Ascending aorta (tissue), 2 donors: ENCODE measurements at regions not wholly inside any gene's neighbourhood (a gene's known extent, or its start where the extent isn't known, plus 50 kb on each side); places are given as distances from the start of the nearest gene placed in this dataset.
"Not testable (repeated sequence)": the region's sequence is repeated elsewhere in the genome, so short reads cannot be mapped to it uniquely, and the experiment has no call there.

Source experiments
- DNase-seq, 2 donors: peaks; one replicate each; pipeline ENCODE4 v3.0.0-alpha.2; 2019; ENCODE audit warnings: low spot score in 2 of 2
- H3K27ac ChIP-seq, 2 donors: fragments of 200-600 bp; sonication (generic); one replicate each; pipeline ENCODE4 v1.5.1; 2016 to 2017; ENCODE audit warnings: mild to moderate bottlenecking in 1 of 2
- H3K27me3 ChIP-seq: fragments of 200-600 bp; sonication (generic); one replicate; pipeline ENCODE4 v1.5.1; 2017
- H3K36me3 ChIP-seq, 2 donors: fragments of 200-600 bp; sonication (generic); one replicate each; pipeline ENCODE4 v1.5.1; 2016
- H3K4me1 ChIP-seq, 2 donors: fragments of 200-600 bp; sonication (generic); one replicate each; pipeline ENCODE4 v1.5.1; 2016 to 2017; ENCODE audit warnings: mild to moderate bottlenecking in 1 of 2
- H3K4me3 ChIP-seq, 2 donors: fragments of 200-600 bp; sonication (generic); one replicate each; pipeline ENCODE4 v1.5.1; 2016 to 2017; ENCODE audit warnings: mild to moderate bottlenecking in 1 of 2
- H3K9me3 ChIP-seq, 2 donors: fragments of 200-600 bp; sonication (generic); one replicate each; pipeline ENCODE4 v1.5.1; 2016
- CTCF ChIP-seq, 3 experiments: fragments of 200-600 bp in 2 of 3; fragments of 450-650 bp in 1 of 3; sonication (generic) in 2 of 3; IDR thresholded peaks; one replicate each; pipeline ENCODE4 v1.5.1; 2016 to 2019; ENCODE audit warnings: antibody characterized with exemption in 3 of 3, mild to moderate bottlenecking in 1 of 3, moderate library complexity in 1 of 3
- intact Hi-C: fragments of 100-400 bp; cut with DNase I; formaldehyde crosslinking; loops from one replicate; pipeline ENCODE4 v1.15.1; 2023

- Histone ChIP-seq H3K9me3 (no peaks in the 10 kb centered on the region), H3K36me3 (no peaks in the 10 kb centered on the region), H3K4me1 (no peaks in the 10 kb centered on the region), H3K4me3 (no peak overlapping the region), H3K27me3 (no peaks in the 10 kb centered on the region), H3K27ac (no peak overlapping the region)
- no peak for DNase-seq
- no peak for TF ChIP-seq CTCF (IDR thresholded peaks at IDR 0.05)
- intact Hi-C loops = no loop called here
Measured at GRCh38 chr17:11182430-11182829, 58.6 kb upstream of the SHISA6 start.

- no peaks in the 10 kb centered on the region for H3K36me3 ChIP-seq
- no peaks in the 10 kb centered on the region for H3K27me3 ChIP-seq
- no peaks in the 10 kb centered on the region for H3K4me1 ChIP-seq
- no peak for DNase-seq
- no peak for TF ChIP-seq CTCF (IDR thresholded peaks at IDR 0.05)
- H3K9me3 ChIP-seq = no peaks in the 10 kb centered on the region
- intact Hi-C loops = no loop called here
- no peak overlapping the region for H3K4me3 ChIP-seq
- no peak overlapping the region for H3K27ac ChIP-seq
Measured at GRCh38 chr17:11178581-11178980, 62.4 kb upstream of the SHISA6 start.

GRCh38 chr17:11177340-11177739 lies 63.7 kb upstream of the SHISA6 start:
- no peak for TF ChIP-seq CTCF (IDR thresholded peaks at IDR 0.05)
- intact Hi-C loops = no loop called here
- Histone ChIP-seq H3K36me3 (no peaks in the 10 kb centered on the region), H3K4me1 (no peaks in the 10 kb centered on the region), H3K27ac (no peak overlapping the region), H3K9me3 (peaks cover 0 to 1% of the 10 kb centered on the region in 2 donors), H3K4me3 (no peak overlapping the region), H3K27me3 (no peaks in the 10 kb centered on the region)
- DNase-seq = no peak

GRCh38 chr17:11176549-11176948 lies 64.5 kb upstream of the SHISA6 start:
- no peaks in the 10 kb centered on the region for H3K36me3 ChIP-seq
- no peak for TF ChIP-seq CTCF (IDR thresholded peaks at IDR 0.05)
- H3K4me1 ChIP-seq = no peaks in the 10 kb centered on the region
- no peak for DNase-seq
- no peak overlapping the region for H3K4me3 ChIP-seq
- H3K27ac ChIP-seq = no peak overlapping the region
- peaks cover 0 to 5% of the 10 kb centered on the region in 2 donors for H3K9me3 ChIP-seq
- intact Hi-C loops = no loop called here
- H3K27me3 ChIP-seq = no peaks in the 10 kb centered on the region

GRCh38 chr17:11170881-11171280 lies 70.1 kb upstream of the SHISA6 start:
- intact Hi-C loops = no loop called here
- Histone ChIP-seq H3K27ac (no peak overlapping the region), H3K4me3 (no peak overlapping the region), H3K27me3 (no peaks in the 10 kb centered on the region), H3K9me3 (peaks cover 0 to 20% of the 10 kb centered on the region in 2 donors), H3K36me3 (no peaks in the 10 kb centered on the region), H3K4me1 (no peaks in the 10 kb centered on the region)
- TF ChIP-seq CTCF (IDR thresholded peaks at IDR 0.05) = no peak
- DNase-seq = no peak

GRCh38 chr17:11151818-11152425 lies 89.1 kb upstream of the SHISA6 start:
- Histone ChIP-seq H3K9me3 (peaks cover 0 to 3% of the 10 kb centered on the region in 2 donors), H3K4me1 (no peaks in the 10 kb centered on the region), H3K27me3 (no peaks in the 10 kb centered on the region), H3K36me3 (no peaks in the 10 kb centered on the region), H3K4me3 (no peak overlapping the region), H3K27ac (no peak overlapping the region)
- no peak for DNase-seq
- TF ChIP-seq CTCF (IDR thresholded peaks at IDR 0.05) = no peak
- intact Hi-C loops = no loop called here

GRCh38 chr17:11150906-11151511 lies 90.0 kb upstream of the SHISA6 start:
- H3K27ac ChIP-seq, intact Hi-C loops, H3K4me3 ChIP-seq, H3K4me1 ChIP-seq, H3K9me3 ChIP-seq, H3K36me3 ChIP-seq, DNase-seq, H3K27me3 ChIP-seq: not testable (repeated sequence)
